Vagina (tissue), 2 donors: ENCODE measurements at regions not wholly inside any gene's neighbourhood (a gene's known extent, or its start where the extent isn't known, plus 50 kb on each side); places are given as distances from the start of the nearest gene placed in this dataset.

Experiments used
- DNase-seq, 2 donors: peaks; one replicate each; pipeline ENCODE4 v3.0.0-alpha.2; 2017; ENCODE audit errors: extremely low spot score in 2 of 2
- H3K27ac ChIP-seq: fragments of 200-600 bp; sonication (generic); one replicate; pipeline ENCODE4 v1.5.1; 2019
- H3K27me3 ChIP-seq: fragments of 200-600 bp; sonication (generic); one replicate; pipeline ENCODE4 v1.5.1; 2019
- H3K36me3 ChIP-seq, 2 donors: fragments of 200-600 bp; sonication (generic); one replicate each; pipeline ENCODE4 v1.5.1; 2017 to 2019
- H3K4me1 ChIP-seq: fragments of 200-600 bp; sonication (generic); one replicate; pipeline ENCODE4 v1.5.1; 2019
- H3K4me3 ChIP-seq, 2 donors: fragments of 200-600 bp; sonication (generic); 1 replicate in 1 of 2; 2 replicates in 1 of 2; pipeline ENCODE4 v1.5.1; 2016 to 2019
- H3K9me3 ChIP-seq: fragments of 200-600 bp; sonication (generic); one replicate; pipeline ENCODE4 v1.5.1; 2019
- CTCF ChIP-seq, 3 experiments: fragments of 450-650 bp in 2 of 3; fragments of 200-600 bp in 1 of 3; sonication (generic) in 1 of 3; IDR thresholded peaks; one replicate each; pipeline ENCODE4 v1.5.1; 2017 to 2019; ENCODE audit warnings: antibody characterized with exemption in 3 of 3, mild to moderate bottlenecking in 2 of 3, moderate library complexity in 2 of 3
- POLR2A ChIP-seq, 2 donors: fragments of 450-650 bp; IDR thresholded peaks; one replicate each; pipeline ENCODE4 v1.6.1; 2017; ENCODE audit warnings: antibody characterized with exemption in 2 of 2, mild to moderate bottlenecking in 2 of 2, moderate library complexity in 2 of 2
- POLR2AphosphoS5 ChIP-seq, 2 donors: sonication (generic); formaldehyde crosslinking; IDR thresholded peaks; one replicate each; pipeline ENCODE4 v1.9.0; 2017; ENCODE audit warnings: antibody characterized with exemption in 2 of 2, mild to moderate bottlenecking in 2 of 2, low read depth in 1 of 2; ENCODE audit not compliant: insufficient read depth in 1 of 2
- intact Hi-C: fragments of 100-400 bp; cut with DNase I; formaldehyde crosslinking; loops from one replicate; pipeline ENCODE4 v1.15.1; 2023

GRCh38 chr4:147057611-147058190 lies 112.0 kb upstream of the TTC29 start:
- H3K4me1 ChIP-seq, result peaks cover 18% of the 10 kb centered on the region
- peak overlapping the region; percentile 27 for H3K27ac ChIP-seq
- H3K36me3 ChIP-seq, result no peaks in the 10 kb centered on the region
- no peak for DNase-seq
- intact Hi-C loops, result no loop called here
- H3K9me3 ChIP-seq, result no peaks in the 10 kb centered on the region
- no peaks in the 10 kb centered on the region for H3K27me3 ChIP-seq
- TF ChIP-seq CTCF (IDR thresholded peaks at IDR 0.05) (no peak), POLR2A (IDR thresholded peaks at IDR 0.05) (no peak), POLR2AphosphoS5 (IDR thresholded peaks at IDR 0.05; ENCODE audit: insufficient read depth in 1 of 2, low read depth in 1 of 2) (no peak)
- H3K4me3 ChIP-seq, result peak overlapping the region; percentile 23 to 44

- Histone ChIP-seq H3K27ac (no peak overlapping the region), H3K36me3 (no peaks in the 10 kb centered on the region), H3K9me3 (no peaks in the 10 kb centered on the region), H3K4me1 (peaks cover 18% of the 10 kb centered on the region), H3K27me3 (no peaks in the 10 kb centered on the region), H3K4me3 (no peak overlapping the region)
- intact Hi-C loops, result no loop called here
- DNase-seq, result no peak
- TF ChIP-seq POLR2AphosphoS5 (IDR thresholded peaks at IDR 0.05; ENCODE audit: insufficient read depth in 1 of 2, low read depth in 1 of 2) (no peak), CTCF (IDR thresholded peaks at IDR 0.05) (no peak), POLR2A (IDR thresholded peaks at IDR 0.05) (no peak)
Observed at GRCh38 chr4:147059064-147059731, 113.5 kb upstream of the TTC29 start.

- no peaks in the 10 kb centered on the region for H3K27me3 ChIP-seq
- H3K4me1 ChIP-seq, result peaks cover 18% of the 10 kb centered on the region
- H3K4me3 ChIP-seq, result no peak overlapping the region
- intact Hi-C loops, result no loop called here
- DNase-seq, result no peak
- peak overlapping the region; percentile 42 for H3K27ac ChIP-seq
- no peaks in the 10 kb centered on the region for H3K36me3 ChIP-seq
- TF ChIP-seq POLR2AphosphoS5 (IDR thresholded peaks at IDR 0.05; ENCODE audit: insufficient read depth in 1 of 2, low read depth in 1 of 2), result no peak
- no peak for TF ChIP-seq CTCF (IDR thresholded peaks at IDR 0.05)
- H3K9me3 ChIP-seq, result no peaks in the 10 kb centered on the region
Observed at GRCh38 chr4:147060151-147060931, 114.7 kb upstream of the TTC29 start.

GRCh38 chr4:147064856-147065255 lies 119.2 kb upstream of the TTC29 start:
- no peak for DNase-seq
- intact Hi-C loops, result no loop called here
- no peaks in the 10 kb centered on the region for H3K36me3 ChIP-seq
- H3K4me3 ChIP-seq, result no peak overlapping the region
- TF ChIP-seq POLR2AphosphoS5 (IDR thresholded peaks at IDR 0.05; ENCODE audit: insufficient read depth in 1 of 2, low read depth in 1 of 2) (no peak), CTCF (IDR thresholded peaks at IDR 0.05) (no peak), POLR2A (IDR thresholded peaks at IDR 0.05) (no peak)
- H3K27me3 ChIP-seq, result no peaks in the 10 kb centered on the region
- H3K9me3 ChIP-seq, result no peaks in the 10 kb centered on the region
- peaks cover 12% of the 10 kb centered on the region for H3K4me1 ChIP-seq
- H3K27ac ChIP-seq, result no peak overlapping the region

- Histone ChIP-seq H3K9me3 (peaks cover 3% of the 10 kb centered on the region), H3K4me1 (no peaks in the 10 kb centered on the region), H3K36me3 (no peaks in the 10 kb centered on the region), H3K27ac (no peak overlapping the region), H3K27me3 (no peaks in the 10 kb centered on the region), H3K4me3 (no peak overlapping the region)
- intact Hi-C loops, result no loop called here
- TF ChIP-seq CTCF (IDR thresholded peaks at IDR 0.05), result no peak
- TF ChIP-seq POLR2AphosphoS5 (IDR thresholded peaks at IDR 0.05; ENCODE audit: insufficient read depth in 1 of 2, low read depth in 1 of 2), result no peak
- TF ChIP-seq POLR2A (IDR thresholded peaks at IDR 0.05), result no peak
- DNase-seq, result no peak
Observed at GRCh38 chr4:147068564-147068963, 122.9 kb upstream of the TTC29 start.
